SK-N-SH (cell line): ENCODE measurements at regions not wholly inside any gene's neighbourhood (a gene's known extent, or its start where the extent isn't known, plus 50 kb on each side); places are given as distances from the start of the nearest gene placed in this dataset.

Experiments used
- CTCF ChIA-PET: fragments of 300-600, 350-600 bp; formaldehyde crosslinking; extraction: SDS; loops from one replicate; lab custom pipeline; 2021; lab: Yijun Ruan, JAX
- POLR2A ChIA-PET: fragments of 350-600 bp; sonication (Branson Sonifier 250); formaldehyde crosslinking; extraction: SDS; loops from one replicate; lab custom pipeline; 2020; ENCODE audit warnings: antibody characterized with exemption, inconsistent platforms; lab: Yijun Ruan, JAX
- DNase-seq: peaks from one replicate; pipeline ENCODE4 v3.0.0; 2012
- H2AFZ ChIP-seq: fragments of 200-600 bp; sonication (generic); 2 replicates; pipeline ENCODE4 v1.8.1; 2016; ENCODE audit warnings: antibody characterized with exemption, mild to moderate bottlenecking, low read depth
- H3F3A ChIP-seq: fragments of 200-600 bp; sonication (generic); replicated peaks from 2 replicates; pipeline ENCODE3; 2016; ENCODE audit warnings: antibody characterized with exemption, mild to moderate bottlenecking; ENCODE audit not compliant: insufficient read depth
- H3K27ac ChIP-seq, 2 experiments: fragments of 200-500 bp in 1 of 2; fragments of 200-600 bp in 1 of 2; sonication (Bioruptor generic) in 1 of 2; sonication (generic), shearing (Covaris generic) in 1 of 2; 2 replicates each; pipeline versions ENCODE4 v1.5.1 to v1.6.1; 2014 to 2016; ENCODE audit warnings: low read depth in 2 of 2, inconsistent platforms in 1 of 2, low read length in 1 of 2, mild to moderate bottlenecking in 1 of 2, mixed read lengths in 1 of 2
- H3K27me3 ChIP-seq: fragments of 200-600 bp; sonication (generic), shearing (Covaris generic); 2 replicates; pipeline ENCODE4 v1.6.1; 2016; ENCODE audit warnings: mixed run types; ENCODE audit not compliant: insufficient read depth
- H3K36me3 ChIP-seq, 2 experiments: fragments of 200-500 bp in 1 of 2; fragments of 200-600 bp in 1 of 2; sonication (Bioruptor generic) in 1 of 2; sonication (generic) in 1 of 2; replicated peaks in 1 of 2; 2 replicates each; pipeline versions ENCODE3 to v1.5.1; 2014 to 2016; ENCODE audit warnings: low read length in 1 of 2, mild to moderate bottlenecking in 1 of 2; ENCODE audit not compliant: insufficient read depth in 2 of 2, control insufficient read depth in 1 of 2
- H3K4me1 ChIP-seq, 2 experiments: fragments of 200-500 bp in 1 of 2; fragments of 200-600 bp in 1 of 2; sonication (Bioruptor generic) in 1 of 2; sonication (generic), shearing (Covaris generic) in 1 of 2; 2 replicates each; pipeline versions ENCODE4 v1.5.1 to v1.6.1; 2014 to 2016; ENCODE audit warnings: low read depth in 1 of 2, low read length in 1 of 2, mixed run types in 1 of 2; ENCODE audit not compliant: insufficient read depth in 2 of 2, control insufficient read depth in 1 of 2
- H3K4me2 ChIP-seq: fragments of 200-600 bp; sonication (generic), shearing (Covaris generic); 2 replicates; pipeline ENCODE4 v1.6.1; 2017; ENCODE audit warnings: mixed run types
- H3K4me3 ChIP-seq, 2 experiments: fragments of 200-500 bp in 1 of 2; fragments of 200-600 bp in 1 of 2; sonication (Bioruptor generic) in 1 of 2; sonication (generic), shearing (Covaris generic) in 1 of 2; 2 replicates each; pipeline versions ENCODE4 v1.5.1 to v1.8.1; 2014 to 2016; ENCODE audit warnings: low read depth in 2 of 2, inconsistent platforms in 1 of 2, low read length in 1 of 2, mild to moderate bottlenecking in 1 of 2, mixed read lengths in 1 of 2, moderate library complexity in 1 of 2
- H3K79me2 ChIP-seq: fragments of 200-600 bp; sonication (generic); 2 replicates; pipeline ENCODE4 v1.8.1; 2017; ENCODE audit warnings: mild to moderate bottlenecking; ENCODE audit not compliant: insufficient read depth
- H3K9ac ChIP-seq: fragments of 200-600 bp; sonication (generic); 2 replicates; pipeline ENCODE4 v1.6.1; 2017; ENCODE audit warnings: mixed run types
- H3K9me2 ChIP-seq: fragments of 200-600 bp; sonication (generic); 2 replicates; pipeline ENCODE4 v1.6.1; 2017; ENCODE audit warnings: mixed run types
- H3K9me3 ChIP-seq: fragments of 200-600 bp; sonication (generic); 2 replicates; pipeline ENCODE4 v1.6.1; 2017; ENCODE audit warnings: mixed run types, mild to moderate bottlenecking, moderate library complexity
- H4K20me1 ChIP-seq: fragments of 200-600 bp; sonication (generic); 2 replicates; pipeline ENCODE4 v1.6.1; 2017; ENCODE audit warnings: mild to moderate bottlenecking, mixed run types; ENCODE audit not compliant: insufficient read depth
- CHD2 ChIP-seq: fragments of 150-350 bp; IDR thresholded peaks from 2 replicates; pipeline ENCODE4 v1.6.1; 2018; ENCODE audit warnings: low read length; ENCODE audit not compliant: partially characterized antibody
- EP300 ChIP-seq, 2 experiments: IDR thresholded peaks; 2 replicates each; pipeline versions ENCODE4 v1.4.0 to v1.6.1; 2012; ENCODE audit warnings: borderline replicate concordance in 1 of 2, low read depth in 1 of 2, low read length in 1 of 2
- EZH2phosphoT487 ChIP-seq: fragments of 200-600 bp; sonication (generic); IDR thresholded peaks from 2 replicates; pipeline ENCODE4 v1.6.1; 2017; ENCODE audit warnings: low read depth, mixed run types, mild to moderate bottlenecking, antibody characterized with exemption, moderate library complexity, borderline replicate concordance
- FOSL2 ChIP-seq: IDR thresholded peaks from 2 replicates; pipeline ENCODE4 v1.4.0; 2012; ENCODE audit warnings: low read depth, mild to moderate bottlenecking, moderate library complexity, borderline replicate concordance
- GABPA ChIP-seq: IDR thresholded peaks from 2 replicates; pipeline ENCODE4 v1.4.0; 2012; ENCODE audit warnings: low read depth, mild to moderate bottlenecking
- GATA2 ChIP-seq: sonication (generic); formaldehyde crosslinking; IDR thresholded peaks from 2 replicates; pipeline ENCODE4 v1.5.0; 2020; ENCODE audit warnings: mild to moderate bottlenecking, missing genetic modification reagents
- IRF3 ChIP-seq: fragments of 150-350 bp; IDR thresholded peaks from 2 replicates; pipeline ENCODE4 v1.6.1; 2016; ENCODE audit warnings: mild to moderate bottlenecking, low read depth, low read length
- MAX ChIP-seq: IDR thresholded peaks from 2 replicates; pipeline ENCODE4 v1.4.0; 2012; ENCODE audit warnings: low read depth
- NRF1 ChIP-seq: IDR thresholded peaks from 2 replicates; pipeline ENCODE4 v1.6.1; 2012; ENCODE audit warnings: low read depth, mild to moderate bottlenecking, low read length
- POLR2AphosphoS5 ChIP-seq: IDR thresholded peaks from 2 replicates; pipeline ENCODE4 v1.6.1; 2012; ENCODE audit warnings: low read depth, low read length
- RAD21 ChIP-seq: IDR thresholded peaks from 2 replicates; pipeline ENCODE4 v1.6.1; 2012; ENCODE audit warnings: mild to moderate bottlenecking, low read length
- RFX5 ChIP-seq: IDR thresholded peaks from 2 replicates; pipeline ENCODE4 v1.6.1; 2012; ENCODE audit warnings: mild to moderate bottlenecking, improper control_type of control experiment, low read length
- RXRA ChIP-seq: IDR thresholded peaks from 2 replicates; pipeline ENCODE4 v1.4.0; 2012; ENCODE audit warnings: low read depth, mild to moderate bottlenecking, borderline replicate concordance
- SIN3A ChIP-seq: IDR thresholded peaks from 2 replicates; pipeline ENCODE4 v1.6.1; 2012; ENCODE audit warnings: low read depth, mild to moderate bottlenecking, low read length, moderate library complexity, borderline replicate concordance
- SMC3 ChIP-seq: IDR thresholded peaks from 2 replicates; pipeline ENCODE4 v1.6.1; 2012; ENCODE audit warnings: low read depth, low read length, improper control_type of control experiment
- TAF1 ChIP-seq: IDR thresholded peaks from 2 replicates; pipeline ENCODE4 v1.6.1; 2012; ENCODE audit warnings: low read depth, mild to moderate bottlenecking, low read length, moderate library complexity, borderline replicate concordance
- TEAD4 ChIP-seq: IDR thresholded peaks from 2 replicates; pipeline ENCODE4 v1.4.0; 2012; ENCODE audit warnings: mild to moderate bottlenecking, borderline replicate concordance; ENCODE audit not compliant: insufficient read depth
- ZBTB33 ChIP-seq: IDR thresholded peaks from 2 replicates; pipeline ENCODE4 v1.4.0; 2012; ENCODE audit warnings: low read depth, borderline replicate concordance
- WGBS: methylation state at CpG from one replicate; pipeline ENCODE4 v1.1.6; 2017; ENCODE audit warnings: low lambda C conversion rate; 5-methylcytosine and 5-hydroxymethylcytosine counted together

GRCh38 chr17:72296456-72296855 is 175.6 kb downstream of the SOX9 start:
- Histone ChIP-seq H3K9me3 (no peaks in the 10 kb centered on the region), H3K4me1 (peaks cover 0 to 7% of the 10 kb centered on the region in 2 experiments; a peak in 1 of 4 replicates), H3F3A (no peaks in the 10 kb centered on the region), H4K20me1 (no peaks in the 10 kb centered on the region), H3K4me2 (no peak overlapping the region), H3K4me3 (no peak overlapping the region), H3K27me3 (peaks cover 10% of the 10 kb centered on the region; the same call in 1 of the 2 replicates), H3K36me3 (no peaks in the 10 kb centered on the region), H3K79me2 (no peaks in the 10 kb centered on the region), H3K9me2 (no peaks in the 10 kb centered on the region), H3K27ac (no peak overlapping the region), H3K9ac (no peak overlapping the region), H2AFZ (no peak overlapping the region)
- ChIA-PET POLR2A (no interaction called here), CTCF (interaction anchor here (1.1 to 1.4 kb wide), 3 partner anchors 20 to 1529 kb away, joined by 3 to 4 read pairs (median 3); no protein-coding TSS in a partner anchor)
- 63% methylated on average over 1 of the region's 1 CpG for WGBS
- no peak for DNase-seq
- no peak for TF ChIP-seq SIN3A
- no peak for TF ChIP-seq POLR2AphosphoS5
- no peak for TF ChIP-seq MAX
- no peak for TF ChIP-seq ZBTB33
- no peak for TF ChIP-seq GATA2 (CRISPR knock-in tag)
- no peak for TF ChIP-seq SMC3
- no peak for TF ChIP-seq RFX5
- TF ChIP-seq GABPA, result no peak
- no peak for TF ChIP-seq CHD2
- TF ChIP-seq EP300 (IDR thresholded peaks at IDR 0.05; ENCODE audit: borderline replicate concordance in 1 of 2, low read depth in 1 of 2, low read length in 1 of 2), result no peak
- TF ChIP-seq RXRA, result no peak
- no peak for TF ChIP-seq IRF3
- TF ChIP-seq TAF1, result no peak
- TF ChIP-seq TEAD4, result no peak
- no peak for TF ChIP-seq EZH2phosphoT487
- TF ChIP-seq FOSL2, result no peak
- no peak for TF ChIP-seq RAD21
- no peak for TF ChIP-seq NRF1
